HG03025 (cell line): ENCODE measurements at regions not wholly inside any gene's neighbourhood (a gene's known extent, or its start where the extent isn't known, plus 50 kb on each side); places are given as distances from the start of the nearest gene placed in this dataset.
"Not testable (repeated sequence)": the region's sequence is repeated elsewhere in the genome, so short reads cannot be mapped to it uniquely, and the experiment has no call there.

Experiments
- ATAC-seq: cut with Tn5 transposase; IDR thresholded peaks from one replicate; pipeline ENCODE4 v1.9.1; 2021; ENCODE audit warnings: mild to moderate bottlenecking, moderate library complexity; ENCODE audit not compliant: unreplicated experiment, low FRiP score

GRCh38 chr3:153928851-153929250, 192.3 kb upstream of the ARHGEF26 start:
- no peak for ATAC-seq

GRCh38 chr3:153933481-153933880, 187.7 kb upstream of the ARHGEF26 start:
- not testable (repeated sequence) for ATAC-seq

GRCh38 chr3:153944084-153944483, 177.1 kb upstream of the ARHGEF26 start:
- no peak for ATAC-seq

- ATAC-seq = no peak
Measured at GRCh38 chr3:153951276-153951675, 169.9 kb upstream of the ARHGEF26 start.

- ATAC-seq = no peak
Measured at GRCh38 chr3:153952091-153952490, 169.1 kb upstream of the ARHGEF26 start.

GRCh38 chr3:153956613-153957012, 164.6 kb upstream of the ARHGEF26 start:
- ATAC-seq = no peak

- no peak for ATAC-seq
Measured at GRCh38 chr3:153957421-153957820, 163.8 kb upstream of the ARHGEF26 start.

- ATAC-seq = no peak
Measured at GRCh38 chr3:153958635-153959595, 162.3 kb upstream of the ARHGEF26 start.

- no peak for ATAC-seq
Measured at GRCh38 chr3:153960458-153961074, 160.6 kb upstream of the ARHGEF26 start.

- no peak for ATAC-seq
Measured at GRCh38 chr3:153961494-153961893, 159.7 kb upstream of the ARHGEF26 start.

- ATAC-seq = no peak
Measured at GRCh38 chr3:153963012-153963411, 158.2 kb upstream of the ARHGEF26 start.

GRCh38 chr3:153967260-153967659, 153.9 kb upstream of the ARHGEF26 start:
- ATAC-seq = no peak

- no peak for ATAC-seq
Measured at GRCh38 chr3:153970047-153970446, 151.1 kb upstream of the ARHGEF26 start.

GRCh38 chr3:153970741-153971347, 150.3 kb upstream of the ARHGEF26 start:
- ATAC-seq = no peak

- ATAC-seq = peak; percentile 53
Measured at GRCh38 chr3:153972862-153973261, 148.3 kb upstream of the ARHGEF26 start.

- peak; percentile 76 for ATAC-seq
Measured at GRCh38 chr3:153973722-153974265, 147.4 kb upstream of the ARHGEF26 start.

GRCh38 chr3:153974614-153975013, 146.6 kb upstream of the ARHGEF26 start:
- no peak for ATAC-seq

GRCh38 chr3:153976891-153977554, 144.2 kb upstream of the ARHGEF26 start:
- ATAC-seq = no peak

GRCh38 chr3:153978006-153978405, 143.2 kb upstream of the ARHGEF26 start:
- no peak for ATAC-seq

- ATAC-seq = no peak
Measured at GRCh38 chr3:153979418-153980251, 141.6 kb upstream of the ARHGEF26 start.
